D721Med (cell line): ENCODE measurements at regions not wholly inside any gene's neighbourhood (a gene's known extent, or its start where the extent isn't known, plus 50 kb on each side); places are given as distances from the start of the nearest gene placed in this dataset.

Experiments used
- DNase-seq: peaks from one replicate; pipeline ENCODE4 v3.0.0; 2011; ENCODE audit warnings: low spot score; ENCODE audit not compliant: insufficient read length
- FAIRE-seq: peaks from 2 replicates; lab custom pipeline; 2011; peaks lifted over from hg19 to GRCh38; lab: Jason Lieb, UNC
- CTCF ChIP-seq: IDR thresholded peaks from 2 replicates; pipeline ENCODE4 v1.5.1; 2012; ENCODE audit warnings: mild to moderate bottlenecking, control low read depth; ENCODE audit not compliant: insufficient read depth; ENCODE audit errors: missing control alignments

- no peak for FAIRE-seq
- TF ChIP-seq CTCF, result no peak
- DNase-seq, result no peak
These were observed 172.5 kb upstream of the FOXN3 start for GRCh38 chr14:89589400-89590118.

- DNase-seq (no peak), FAIRE-seq (no peak)
- TF ChIP-seq CTCF, result no peak
These were observed 171.8 kb upstream of the FOXN3 start for GRCh38 chr14:89588840-89589296.

GRCh38 chr14:89588016-89588415 lies 171.0 kb upstream of the FOXN3 start:
- DNase-seq (no peak), FAIRE-seq (no peak)
- TF ChIP-seq CTCF, result no peak

GRCh38 chr14:89587136-89587420 lies 170.0 kb upstream of the FOXN3 start:
- TF ChIP-seq CTCF, result no peak
- DNase-seq (no peak), FAIRE-seq (no peak)

- TF ChIP-seq CTCF, result no peak
- no peak for FAIRE-seq
- no peak for DNase-seq
These were observed 169.5 kb upstream of the FOXN3 start for GRCh38 chr14:89586258-89587135.

- DNase-seq, result no peak
- FAIRE-seq, result no peak
- no peak for TF ChIP-seq CTCF
These were observed 161.1 kb upstream of the FOXN3 start for GRCh38 chr14:89578156-89578555.

GRCh38 chr14:89576960-89577359 lies 159.9 kb upstream of the FOXN3 start:
- no peak for TF ChIP-seq CTCF
- no peak for DNase-seq
- no peak for FAIRE-seq
